PC-3 (cell line): ENCODE measurements at regions not wholly inside any gene's neighbourhood (a gene's known extent, or its start where the extent isn't known, plus 50 kb on each side); places are given as distances from the start of the nearest gene placed in this dataset.

Experiments used
- ATAC-seq: fragments of 200-7000 bp; cut with Tn5 transposase; 2 replicates; pipeline ENCODE4 v1.9.1; 2020; ENCODE audit warnings: mild to moderate bottlenecking, moderate library complexity
- BruUV-seq: library from RNA; stranded (reverse); fragments of 400-500 nt; replicated peaks from 2 replicates; lab custom pipeline; 2021; lab: Mats Ljungman, UMichigan
- CTCF ChIA-PET: fragments of 300-600 bp; sonication (Branson Sonifier 250); formaldehyde crosslinking; loops from one replicate; lab custom pipeline; 2022; ENCODE audit warnings: antibody characterized with exemption; lab: Charles Lee
- POLR2A ChIA-PET: fragments of 300-600 bp; sonication (Branson Sonifier 250); formaldehyde crosslinking; loops from one replicate; lab custom pipeline; 2022; ENCODE audit warnings: antibody characterized with exemption; ENCODE audit not compliant: unreplicated experiment; lab: Charles Lee
- DNase-seq: peaks from one replicate; pipeline ENCODE4 v3.0.0-alpha.2; 2015
- H2AFZ ChIP-seq: fragments of 300-600 bp; sonication (generic); 2 replicates; pipeline ENCODE4 v1.6.0; 2016; ENCODE audit warnings: antibody characterized with exemption, low read length
- H3F3A ChIP-seq: fragments of 300-600 bp; sonication (generic); one replicate; pipeline ENCODE4 v1.6.0; 2017; ENCODE audit warnings: antibody characterized with exemption, low read length, control low read depth, mild to moderate bottlenecking; ENCODE audit not compliant: unreplicated experiment
- H3K27ac ChIP-seq: fragments of 300-600 bp; sonication (generic); 2 replicates; pipeline ENCODE4 v1.5.1; 2016; ENCODE audit warnings: mild to moderate bottlenecking, low read length
- H3K27me3 ChIP-seq: fragments of 300-600 bp; sonication (generic); 2 replicates; pipeline ENCODE4 v1.6.1; 2016; ENCODE audit warnings: low read length, mixed read lengths
- H3K36me3 ChIP-seq: fragments of 300-600 bp; sonication (generic); 2 replicates; pipeline ENCODE4 v1.6.1; 2016; ENCODE audit warnings: low read depth, mixed run types, low read length, mixed read lengths
- H3K4me1 ChIP-seq: fragments of 300-600 bp; sonication (generic); 2 replicates; pipeline ENCODE4 v1.5.1; 2016; ENCODE audit warnings: low read length; ENCODE audit not compliant: insufficient read depth
- H3K4me2 ChIP-seq: fragments of 300-600 bp; sonication (generic); 2 replicates; pipeline ENCODE4 v1.6.0; 2016; ENCODE audit warnings: low read length
- H3K4me3 ChIP-seq: fragments of 300-600 bp; sonication (generic); 2 replicates; pipeline ENCODE4 v1.5.1; 2016; ENCODE audit warnings: mild to moderate bottlenecking, low read length, mixed read lengths
- H3K79me2 ChIP-seq: fragments of 300-600 bp; sonication (generic); 2 replicates; pipeline ENCODE4 v1.6.1; 2017; ENCODE audit warnings: low read length, mixed read lengths
- H3K9ac ChIP-seq: fragments of 300-600 bp; sonication (generic); 2 replicates; pipeline ENCODE4 v1.6.0; 2016; ENCODE audit warnings: mild to moderate bottlenecking, low read length
- H3K9me2 ChIP-seq: fragments of 300-600 bp; sonication (generic); replicated peaks from 2 replicates; pipeline ENCODE4 v1.6.1; 2016; ENCODE audit warnings: mixed run types, low read length, mixed read lengths
- H3K9me3 ChIP-seq: fragments of 300-600 bp; sonication (generic); 2 replicates; pipeline ENCODE4 v1.6.1; 2016; ENCODE audit warnings: low read length, mixed read lengths
- H4K20me1 ChIP-seq: fragments of 300-600 bp; sonication (generic); 2 replicates; pipeline ENCODE4 v1.6.1; 2016; ENCODE audit warnings: low read length, mixed read lengths
- CTCF ChIP-seq: fragments of 300-600 bp; sonication (generic); conservative IDR thresholded peaks from 2 replicates; pipeline ENCODE4 v1.5.1; 2017; ENCODE audit warnings: antibody characterized with exemption, low read depth, mild to moderate bottlenecking, low read length
- EZH2 ChIP-seq: fragments of 300-600 bp; sonication (generic); IDR thresholded peaks from one replicate; pipeline ENCODE4 v1.6.1; 2017; ENCODE audit warnings: antibody characterized with exemption, mild to moderate bottlenecking, low read length; ENCODE audit not compliant: unreplicated experiment
- EZH2phosphoT487 ChIP-seq: fragments of 300-600 bp; sonication (generic); IDR thresholded peaks from 2 replicates; pipeline ENCODE4 v1.6.1; 2018; ENCODE audit warnings: mild to moderate bottlenecking, antibody characterized with exemption, low read length, borderline replicate concordance
- intact Hi-C: fragments of 100-400 bp; cut with micrococcal nuclease; formaldehyde crosslinking; loops from 2 replicates; pipeline ENCODE4 v1.9.0; 2023

- intact Hi-C loops: no loop called here
- H3K4me3 ChIP-seq: no peak overlapping the region
- no peak for ATAC-seq
Measured at GRCh38 chr11:134975866-134976376, 563.9 kb upstream of the B3GAT1 start.

GRCh38 chr11:134973801-134974200 lies 561.8 kb upstream of the B3GAT1 start:
- H4K20me1 ChIP-seq: no peaks in the 10 kb centered on the region
- H2AFZ ChIP-seq: no peak overlapping the region
- peaks cover 13% of the 10 kb centered on the region for H3K27me3 ChIP-seq
- H3K27ac ChIP-seq: no peak overlapping the region
- ATAC-seq: no peak
- POLR2A ChIA-PET: no interaction called here
- BruUV-seq: no TSS peak
- no peaks in the 10 kb centered on the region for H3K4me1 ChIP-seq
- H3K79me2 ChIP-seq: no peaks in the 10 kb centered on the region
- CTCF ChIA-PET: no interaction called here
- intact Hi-C loops: no loop called here
- no peak overlapping the region for H3K4me3 ChIP-seq
- no peaks in the 10 kb centered on the region for H3F3A ChIP-seq
- no peak for TF ChIP-seq CTCF
- no peaks in the 10 kb centered on the region for H3K36me3 ChIP-seq
- H3K9me3 ChIP-seq: 0 out of 2 replicates have a peak, but pooled peaks cover 3% of the 10 kb centered on the region
- no peak for DNase-seq
- no peak overlapping the region for H3K9ac ChIP-seq
- no peak overlapping the region for H3K4me2 ChIP-seq
- no peaks in the 10 kb centered on the region for H3K9me2 ChIP-seq

More at GRCh38 chr11:134975866-134976376, 563.9 kb upstream of the B3GAT1 start:
- H3K27me3 ChIP-seq: peaks cover 10% of the 10 kb centered on the region
- no peaks in the 10 kb centered on the region for H3K9me3 ChIP-seq
- POLR2A ChIA-PET: no interaction called here
- H2AFZ ChIP-seq: no peak overlapping the region
- no peak overlapping the region for H3K9ac ChIP-seq
- BruUV-seq: no TSS peak
- no peak overlapping the region for H3K4me2 ChIP-seq
- H3K79me2 ChIP-seq: no peaks in the 10 kb centered on the region
- H3K36me3 ChIP-seq: no peaks in the 10 kb centered on the region
- H3K9me2 ChIP-seq: no peaks in the 10 kb centered on the region
- CTCF ChIA-PET: no interaction called here
- H4K20me1 ChIP-seq: no peaks in the 10 kb centered on the region
- H3K27ac ChIP-seq: no peak overlapping the region
- no peaks in the 10 kb centered on the region for H3F3A ChIP-seq
- TF ChIP-seq EZH2: no peak
- TF ChIP-seq CTCF: no peak
- TF ChIP-seq EZH2phosphoT487: no peak
- no peaks in the 10 kb centered on the region for H3K4me1 ChIP-seq
- no peak for DNase-seq

- no peak for ATAC-seq
- H4K20me1 ChIP-seq: no peaks in the 10 kb centered on the region
- H3K79me2 ChIP-seq: no peaks in the 10 kb centered on the region
- H3K27ac ChIP-seq: no peak overlapping the region
- CTCF ChIA-PET: no interaction called here
- intact Hi-C loops: no loop called here
- H3K9me2 ChIP-seq: no peaks in the 10 kb centered on the region
- POLR2A ChIA-PET: no interaction called here
- 0 out of 2 replicates have a peak, but pooled peaks cover 3% of the 10 kb centered on the region for H3K9me3 ChIP-seq
- TF ChIP-seq CTCF: no peak
- TF ChIP-seq EZH2phosphoT487: no peak
- TF ChIP-seq EZH2: no peak
- H3K4me2 ChIP-seq: no peak overlapping the region
- H3K9ac ChIP-seq: no peak overlapping the region
- H3K4me1 ChIP-seq: no peaks in the 10 kb centered on the region
- no TSS peak for BruUV-seq
- no peak overlapping the region for H2AFZ ChIP-seq
- DNase-seq: no peak
- no peaks in the 10 kb centered on the region for H3F3A ChIP-seq
- peaks cover 13% of the 10 kb centered on the region for H3K27me3 ChIP-seq
- H3K36me3 ChIP-seq: no peaks in the 10 kb centered on the region
- H3K4me3 ChIP-seq: no peak overlapping the region
Measured at GRCh38 chr11:134971381-134971780, 559.3 kb upstream of the B3GAT1 start.
